Stimulated activated CD4-positive, alpha-beta T cell treated with anti-CD3 and anti-CD28 coated beads, Interleukin-2, amount 100 ng/mL, for 48 hours (primary cell): ENCODE measurements at regions not wholly inside any gene's neighbourhood (a gene's known extent, or its start where the extent isn't known, plus 50 kb on each side); places are given as distances from the start of the nearest gene placed in this dataset.
"Not testable (repeated sequence)": the region's sequence is repeated elsewhere in the genome, so short reads cannot be mapped to it uniquely, and the experiment has no call there.

Experiments
- DNase-seq, 2 donors: peaks; one replicate each; pipeline ENCODE4 v3.0.0-alpha.2; 2020

DNA sequence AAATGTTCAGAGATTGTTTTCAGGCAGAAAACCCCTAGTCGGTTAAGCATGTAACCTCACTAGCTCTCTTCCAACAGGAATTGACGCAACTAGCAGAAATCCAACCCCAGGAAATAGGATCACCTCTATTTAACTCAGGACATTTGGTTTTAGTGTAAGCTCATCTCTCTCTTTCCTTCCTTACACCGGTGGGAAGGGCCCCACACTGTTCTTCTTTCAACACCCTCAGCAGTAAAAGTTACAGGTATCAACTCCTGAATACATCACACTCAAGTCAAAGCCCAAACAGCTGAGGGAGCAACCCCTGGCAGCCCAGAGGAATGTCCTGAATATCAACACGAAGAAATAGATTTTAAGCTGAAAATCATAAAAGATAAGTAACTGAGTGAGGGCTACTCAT, 191.2 kb upstream of the KIF2B start:
- no peak for DNase-seq

DNA sequence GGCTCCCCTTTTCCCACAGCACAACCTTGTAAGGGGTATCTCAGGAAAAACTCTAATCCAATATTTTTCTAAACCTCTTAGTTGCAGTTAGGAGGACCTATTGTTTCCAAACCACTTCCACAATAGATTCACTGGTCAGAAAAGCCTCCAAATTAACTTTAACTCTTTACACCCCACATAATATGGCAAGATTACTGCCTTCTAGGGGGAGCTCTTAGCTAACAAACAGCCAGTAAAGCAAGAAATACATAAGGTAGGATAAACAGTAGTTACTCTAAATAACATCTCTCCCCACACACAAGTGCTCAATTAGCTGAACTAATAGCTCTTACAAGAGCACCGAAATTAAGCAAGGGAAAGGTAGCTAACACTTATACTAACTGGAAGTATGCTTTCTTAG, 192.1 kb upstream of the KIF2B start:
- DNase-seq, result no peak

DNA sequence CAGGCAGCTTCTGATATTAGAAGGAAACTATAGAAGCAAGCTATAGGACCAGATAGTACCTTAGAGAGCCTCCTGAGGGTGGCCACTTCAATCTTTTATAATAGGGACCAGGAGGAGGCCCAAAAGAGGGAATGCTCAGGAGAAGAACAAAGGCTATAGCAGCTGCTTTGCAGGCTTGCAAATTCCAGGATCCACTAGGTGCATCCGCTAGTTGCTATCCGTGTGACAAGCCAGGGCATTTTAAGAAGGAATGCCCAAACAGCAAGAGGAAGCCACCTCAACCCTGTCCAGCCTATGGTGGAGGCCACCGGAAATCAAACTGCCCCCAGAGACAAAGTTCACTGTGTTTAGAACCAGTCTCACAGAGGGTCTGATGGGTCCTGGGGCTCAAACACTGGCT, 192.6 kb upstream of the KIF2B start:
- no peak for DNase-seq

DNA sequence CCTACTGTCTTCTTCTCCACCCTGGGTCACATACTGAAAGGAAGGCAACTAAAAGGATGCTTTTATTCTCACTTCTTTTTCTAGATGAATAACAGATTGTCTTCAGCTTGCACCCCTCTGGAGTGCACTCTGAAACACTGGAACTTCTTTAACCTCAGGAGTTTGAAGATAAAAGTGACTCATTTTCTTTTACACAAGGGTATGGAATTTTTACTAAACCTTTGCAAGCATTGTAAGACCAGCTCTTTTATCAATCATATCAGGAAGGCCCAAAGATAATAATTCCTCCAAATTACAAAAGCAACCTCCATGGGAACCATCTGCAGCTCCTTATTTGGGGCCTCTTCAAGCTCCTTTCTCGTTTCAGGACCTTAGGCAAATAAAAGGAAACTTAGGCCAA, 193.5 kb upstream of the KIF2B start:
- no peak for DNase-seq

DNA sequence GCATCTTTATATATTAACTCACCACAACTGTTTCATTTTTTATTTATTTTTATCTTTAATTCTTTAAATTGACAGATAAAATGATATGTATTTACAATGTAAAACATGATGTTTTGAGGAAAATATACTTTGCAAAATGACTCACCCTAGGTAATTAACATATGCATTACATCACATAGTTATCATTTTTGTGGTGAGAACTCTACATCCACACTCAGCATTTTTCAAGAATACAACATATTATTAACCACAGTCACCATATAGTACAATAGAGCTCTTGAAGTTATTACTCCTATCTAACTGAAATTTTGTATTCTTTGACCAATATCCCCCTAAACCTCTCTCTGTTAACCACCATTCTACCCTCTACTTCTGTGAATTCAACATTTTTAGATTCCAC, 194.7 kb upstream of the KIF2B start:
- no peak for DNase-seq

- DNase-seq, result no peak
These were observed 195.2 kb upstream of the KIF2B start for GRCh38 chr17:53627511-53627910.

GRCh38 chr17:53626286-53626685, 196.4 kb upstream of the KIF2B start:
- DNase-seq, result no peak

DNA sequence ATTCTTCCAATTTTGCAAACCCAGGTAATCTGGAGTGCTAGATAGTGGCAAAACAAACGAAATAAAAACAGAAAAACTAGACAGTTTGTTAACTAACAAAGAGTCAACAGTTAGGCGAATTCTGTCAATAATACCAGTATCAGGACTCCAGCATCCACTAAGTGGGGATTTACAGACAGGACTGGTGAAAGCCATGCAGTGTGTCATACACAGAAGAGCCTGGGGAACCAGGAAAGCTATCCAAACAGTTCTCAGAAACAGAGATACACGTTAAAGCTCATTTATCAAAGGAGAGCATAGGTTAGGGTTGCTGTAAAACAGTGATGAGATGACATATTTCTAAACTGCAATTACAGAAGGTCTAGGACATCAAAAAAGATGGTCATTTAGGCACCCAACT, 203.7 kb upstream of the KIF2B start:
- no peak for DNase-seq

- not testable (repeated sequence) for DNase-seq
These were observed 214.5 kb upstream of the KIF2B start for GRCh38 chr17:53608208-53608607.

DNA sequence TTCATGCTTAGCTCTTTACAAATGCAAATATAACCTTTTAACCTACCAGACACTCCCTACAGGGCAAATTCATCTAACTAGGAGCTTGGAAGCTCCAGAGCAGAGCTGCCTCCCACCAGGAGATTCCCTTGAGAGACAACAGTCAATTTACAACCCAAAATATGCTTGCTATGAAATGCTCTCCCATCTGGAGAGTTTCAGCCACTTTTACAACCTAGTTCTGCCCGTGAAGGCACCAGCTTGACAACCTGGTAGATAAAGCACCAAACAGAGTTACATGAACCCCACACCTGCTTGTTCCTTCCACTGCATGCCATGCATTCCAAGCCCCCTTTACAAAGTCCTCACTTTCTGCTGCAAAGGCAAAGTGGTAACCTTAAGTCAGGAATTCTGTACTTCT, 215.3 kb upstream of the KIF2B start:
- no peak for DNase-seq

GRCh38 chr17:53588317-53588716, 234.4 kb upstream of the KIF2B start:
- DNase-seq, result no peak

- DNase-seq, result no peak
These were observed 248.7 kb upstream of the KIF2B start for GRCh38 chr17:53574038-53574437.

- DNase-seq, result no peak
These were observed 251.4 kb upstream of the KIF2B start for GRCh38 chr17:53571342-53571741.

GRCh38 chr17:53570731-53571130, 252.0 kb upstream of the KIF2B start:
- no peak for DNase-seq

- no peak for DNase-seq
These were observed 261.8 kb upstream of the KIF2B start for GRCh38 chr17:53560953-53561352.

DNA sequence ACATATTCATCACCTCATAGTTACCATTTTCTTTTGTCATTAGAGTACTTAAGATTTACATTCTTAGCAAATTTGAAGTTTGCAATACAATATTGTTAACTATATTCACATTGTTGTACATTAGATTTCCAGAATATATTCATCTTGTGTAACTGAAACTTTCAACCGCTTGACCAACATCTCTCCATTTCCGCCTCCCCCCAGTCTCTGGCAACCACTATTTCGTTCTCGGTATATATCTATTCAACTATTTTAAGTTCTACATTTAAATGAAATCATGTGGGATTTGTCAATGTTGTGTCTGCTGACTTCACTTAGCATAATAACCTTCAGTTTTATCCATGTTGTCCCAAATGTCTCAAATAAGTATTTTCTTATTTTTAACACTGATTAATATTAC, 274.5 kb upstream of the KIF2B start:
- DNase-seq, result no peak

- no peak for DNase-seq
These were observed 279.3 kb upstream of the KIF2B start for GRCh38 chr17:53543472-53543871.

- DNase-seq, result no peak
These were observed 284.6 kb upstream of the KIF2B start for GRCh38 chr17:53538129-53538617.

GRCh38 chr17:53527473-53527872, 295.3 kb upstream of the KIF2B start:
- no peak for DNase-seq

- no peak for DNase-seq
These were observed 297.1 kb upstream of the KIF2B start for GRCh38 chr17:53525590-53525989.

- no peak for DNase-seq
These were observed 306.1 kb upstream of the KIF2B start for GRCh38 chr17:53516636-53517035.

- DNase-seq, result no peak
These were observed 323.4 kb upstream of the KIF2B start for GRCh38 chr17:53499277-53499676.

DNA sequence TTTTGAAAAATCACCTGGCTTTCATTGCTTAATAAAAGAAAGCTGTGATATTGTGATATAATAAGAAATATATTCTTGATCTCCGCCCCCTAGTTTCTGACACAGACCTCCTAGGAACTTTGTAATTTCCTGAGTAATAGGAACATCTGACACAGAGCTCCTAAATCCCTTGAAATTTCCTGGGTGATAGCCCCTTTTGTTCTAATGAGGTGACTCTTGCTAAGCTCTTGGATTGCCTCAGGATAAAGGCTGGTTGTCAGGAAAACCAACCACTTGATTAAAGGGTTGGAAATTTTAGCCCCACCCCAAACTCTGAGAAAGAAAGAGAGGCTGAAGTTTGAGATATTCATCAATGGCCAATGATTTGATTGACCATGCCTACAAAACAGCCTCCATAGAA, 326.4 kb upstream of the KIF2B start:
- no peak for DNase-seq

GRCh38 chr17:53492532-53492931, 330.2 kb upstream of the KIF2B start:
- DNase-seq, result no peak

DNA sequence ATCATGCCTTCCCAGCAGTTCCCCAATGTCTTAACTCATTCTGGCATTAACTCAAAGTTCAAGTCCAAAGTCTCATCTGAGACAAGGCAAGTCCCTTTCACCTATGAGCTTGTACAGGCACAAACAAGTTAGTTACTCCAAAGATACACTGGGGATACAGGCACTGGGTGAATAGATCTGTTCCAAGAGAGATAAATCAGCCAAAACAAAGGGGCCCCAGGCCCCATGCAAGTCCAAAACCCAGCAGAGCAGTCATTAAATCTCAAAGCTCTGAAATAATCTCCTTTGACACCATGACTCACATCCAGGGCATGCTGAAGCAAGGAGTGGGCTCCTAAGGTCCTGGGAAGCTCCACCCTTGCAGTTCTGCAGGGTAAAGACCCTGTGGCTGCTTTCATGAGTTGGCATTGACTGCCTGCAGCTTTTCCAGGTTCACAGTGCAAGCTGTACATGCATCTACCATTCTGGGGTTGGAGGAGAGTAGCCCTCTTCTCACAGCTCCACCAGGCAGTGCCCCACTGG, 332.2 kb upstream of the KIF2B start:
- DNase-seq, result no peak

DNA sequence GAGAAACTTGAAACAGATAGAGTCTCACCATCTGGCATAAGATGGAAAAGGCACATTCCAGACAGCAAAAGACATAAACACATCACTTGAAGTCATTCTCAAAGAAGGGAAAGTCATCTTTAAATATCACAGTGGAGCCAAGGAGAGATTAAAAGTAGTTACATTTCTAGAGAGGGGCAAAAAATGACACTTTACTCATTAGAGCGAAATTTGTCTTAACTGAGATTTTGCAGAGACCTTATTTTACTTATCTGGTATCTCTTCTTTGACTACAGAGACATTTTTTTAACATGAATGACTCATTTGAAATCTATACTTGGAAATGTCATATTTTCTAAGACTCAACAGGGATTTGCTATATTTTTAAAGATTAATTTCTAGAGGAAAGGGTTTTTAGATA, 339.0 kb upstream of the KIF2B start:
- no peak for DNase-seq
